ENCODE measurements at regions not wholly inside any gene's neighbourhood (a gene's known extent, or its start where the extent isn't known, plus 50 kb on each side); places are given as distances from the start of the nearest gene placed in this dataset.
A peak's percentile ranks its signal among the peaks of the same experiment; 100 is the strongest.

GRCh38 chr6:169962604-169963469 is 211.4 kb downstream of the ERMARD start:
- DNase-seq: no peak

DNA sequence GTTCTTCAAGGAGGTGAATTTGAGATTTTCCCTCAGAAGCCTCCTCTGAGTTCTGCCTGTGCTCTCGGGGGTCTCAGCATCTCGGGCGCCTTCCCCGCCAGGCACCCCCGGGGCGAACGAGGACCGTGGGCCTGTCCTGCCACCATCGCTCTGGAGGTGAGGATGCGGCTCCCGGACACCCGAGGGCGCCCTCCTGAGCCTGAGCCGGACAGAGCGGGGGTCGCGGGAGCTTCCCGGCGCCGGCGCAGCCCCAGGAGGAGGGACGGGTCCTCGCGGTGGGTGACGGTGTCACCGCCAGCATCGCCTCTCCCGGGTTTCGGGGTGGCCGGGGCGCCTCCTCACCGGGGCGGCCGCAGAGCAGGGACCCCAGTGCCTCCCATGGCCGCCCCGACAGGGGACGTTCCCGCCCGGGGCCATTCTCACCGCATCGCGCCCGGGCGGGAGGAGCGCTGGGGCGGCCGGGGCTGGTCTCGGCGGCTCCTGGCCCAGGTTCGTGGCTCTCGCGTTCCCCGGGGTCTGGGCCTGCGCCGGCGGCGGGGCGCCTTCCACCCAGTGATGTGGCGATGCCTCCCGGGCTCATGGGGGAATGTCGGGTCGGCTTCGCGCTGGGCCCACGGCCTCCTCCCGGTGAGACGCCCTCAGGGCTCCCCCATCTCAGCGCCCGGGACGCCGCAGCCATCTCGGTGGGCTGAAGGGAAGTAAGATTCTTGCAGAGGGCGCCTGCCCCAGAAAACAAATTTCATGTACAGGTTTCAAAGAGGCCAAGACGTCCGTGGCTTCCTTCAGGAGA is 210.5 kb downstream of the ERMARD start:
- DNase-seq: peak; percentile 18

- DNase-seq: no peak
Observed at GRCh38 chr6:169960886-169961611, 209.6 kb downstream of the ERMARD start.

DNA sequence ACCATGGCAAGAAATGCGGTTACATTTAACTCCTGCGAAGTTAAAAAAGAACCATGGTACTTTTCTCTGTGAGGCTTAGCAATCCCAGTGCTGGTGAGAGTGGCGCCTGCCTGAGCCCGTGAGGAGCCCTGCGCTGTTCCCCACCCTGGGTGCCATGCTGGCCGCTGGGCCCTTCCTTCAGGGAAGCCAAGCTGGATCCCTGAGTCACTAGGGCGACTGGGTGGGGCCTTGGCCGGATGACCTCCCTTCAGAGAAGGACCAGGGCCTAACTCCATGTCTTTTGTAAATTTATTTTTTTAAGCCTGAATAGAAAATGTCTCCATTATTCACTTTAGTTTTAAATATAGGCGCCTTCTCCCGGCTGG is 209.1 kb downstream of the ERMARD start:
- DNase-seq: no peak

DNA sequence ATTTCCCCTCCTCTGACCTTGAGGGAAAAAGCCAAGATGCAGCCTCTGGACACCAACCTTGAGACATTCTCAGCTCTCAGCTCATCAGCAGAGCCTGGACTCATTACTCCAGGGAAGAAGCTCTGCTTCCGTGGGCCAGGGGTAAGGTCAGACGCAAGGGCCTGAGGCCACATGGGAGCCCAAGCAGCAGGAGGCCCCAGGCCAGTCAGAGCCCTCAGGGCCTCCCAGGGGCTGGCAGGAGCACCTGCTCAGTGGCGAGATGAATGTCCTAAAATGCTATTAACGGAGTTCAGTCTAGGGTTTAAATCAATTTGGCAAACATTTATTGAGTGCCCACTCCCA is 208.6 kb downstream of the ERMARD start:
- DNase-seq: no peak

DNA sequence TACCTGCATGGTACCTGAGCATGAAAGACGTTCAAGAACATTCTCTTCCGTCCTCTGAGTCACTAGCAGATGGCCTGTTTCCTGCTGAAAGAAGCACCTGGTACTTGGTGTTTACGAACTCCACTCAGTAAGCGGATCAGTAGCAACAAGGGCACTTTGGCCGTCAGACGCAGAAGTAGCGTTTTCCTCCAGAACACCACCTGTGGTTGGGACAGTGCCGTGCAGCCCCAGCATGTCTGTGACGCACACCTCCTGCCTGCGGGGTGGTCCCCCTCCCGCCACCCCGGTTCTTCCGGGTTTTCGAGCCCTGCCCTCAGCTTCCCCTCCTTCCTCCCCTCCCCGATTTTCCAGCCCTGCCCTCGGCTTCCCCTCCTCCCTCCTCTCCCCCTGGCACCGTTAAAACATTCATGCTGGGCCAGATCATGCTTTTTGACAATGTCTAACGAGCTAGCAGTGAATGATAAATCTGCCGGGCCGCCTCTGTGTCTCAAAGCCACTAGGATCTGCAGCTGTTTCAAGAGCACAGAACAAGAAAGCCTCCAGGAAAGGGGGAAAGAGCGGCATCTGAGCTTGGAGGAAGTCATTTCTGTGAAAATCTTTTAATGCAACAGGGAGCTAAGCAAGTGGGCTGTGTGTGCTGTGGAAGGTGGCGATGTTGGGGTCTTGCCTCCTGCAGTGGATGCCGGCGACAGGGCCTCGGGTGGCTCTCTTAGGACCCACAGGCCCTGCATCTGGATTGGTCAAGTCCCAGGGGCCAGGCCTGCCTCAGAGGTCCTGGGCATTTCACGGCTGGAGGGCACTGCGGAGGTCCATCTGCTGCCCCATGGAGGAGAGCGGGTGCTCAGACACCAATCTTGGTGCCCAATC is 207.9 kb downstream of the ERMARD start:
- no peak for DNase-seq

- no peak for DNase-seq
Observed at GRCh38 chr6:169958510-169958909, 207.1 kb downstream of the ERMARD start.

- DNase-seq: no peak
Observed at GRCh38 chr6:169957351-169957963, 206.0 kb downstream of the ERMARD start.

- no peak for DNase-seq
Observed at GRCh38 chr6:169956580-169956979, 205.2 kb downstream of the ERMARD start.

GRCh38 chr6:169955731-169956437 is 204.5 kb downstream of the ERMARD start:
- DNase-seq: no peak

DNA sequence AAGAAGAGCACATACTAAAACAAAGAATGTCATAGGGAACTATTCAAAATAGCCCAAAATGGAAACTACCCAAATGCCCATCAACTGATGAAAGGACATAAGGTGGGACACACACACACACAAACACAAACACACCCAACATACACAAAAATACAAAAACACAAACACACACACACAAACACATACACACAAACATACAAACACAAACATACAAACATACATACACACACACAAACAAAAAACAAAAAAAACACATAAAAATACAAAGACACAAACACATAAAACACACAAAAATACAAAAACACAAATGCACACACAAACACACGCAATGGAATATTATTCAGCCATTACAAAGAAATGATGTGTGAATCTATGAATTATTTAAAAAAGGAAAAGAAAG is 203.6 kb downstream of the ERMARD start:
- no peak for DNase-seq

GRCh38 chr6:169953686-169954085 is 202.3 kb downstream of the ERMARD start:
- DNase-seq: no peak

GRCh38 chr6:169950558-169950957 is 199.1 kb downstream of the ERMARD start:
- DNase-seq: no peak

DNA sequence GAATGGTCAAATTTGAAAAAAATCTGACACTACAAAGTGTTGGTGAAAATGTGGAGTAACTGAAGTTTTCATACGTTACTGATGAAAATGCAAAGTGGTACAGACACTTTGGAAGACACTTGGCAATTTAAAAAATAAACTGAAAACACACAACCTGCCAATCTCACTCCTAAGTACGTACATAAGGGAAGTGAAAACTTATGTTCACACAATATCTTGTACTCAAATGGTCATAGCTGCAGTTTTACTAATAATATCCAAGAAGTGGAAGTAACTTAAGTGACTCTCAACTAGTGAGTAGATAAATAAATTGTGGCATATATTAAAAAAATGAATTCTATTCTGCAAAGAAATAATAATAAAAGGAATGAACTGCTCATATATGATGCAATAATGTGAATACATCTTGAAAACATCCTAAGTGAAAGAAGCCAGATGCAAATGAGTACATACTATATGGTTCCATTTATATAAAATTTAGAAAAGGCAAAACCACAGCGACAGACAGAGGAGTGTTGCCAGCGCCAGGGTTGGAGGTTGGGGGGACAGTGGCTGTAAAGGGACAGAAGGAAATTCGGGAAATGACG is 198.2 kb downstream of the ERMARD start:
- DNase-seq: peak; percentile 4

DNA sequence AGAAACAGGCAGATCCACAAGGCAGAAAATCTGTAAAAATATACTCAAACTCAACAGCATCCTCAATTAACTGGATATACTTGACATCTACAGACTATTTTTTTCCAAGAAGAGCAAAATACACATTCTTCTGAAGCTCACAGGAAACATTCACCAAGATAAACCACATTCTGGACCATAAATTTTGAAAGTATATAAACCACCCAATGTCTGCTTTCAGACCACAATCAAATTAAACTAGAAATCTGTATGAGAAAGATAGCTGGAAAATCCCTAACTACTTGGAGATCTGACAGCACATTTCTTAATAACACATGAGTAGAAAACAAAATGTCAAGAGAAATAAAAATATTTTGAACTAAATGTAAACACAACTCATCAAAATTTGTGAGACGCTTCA is 195.5 kb downstream of the ERMARD start:
- DNase-seq: no peak

DNA sequence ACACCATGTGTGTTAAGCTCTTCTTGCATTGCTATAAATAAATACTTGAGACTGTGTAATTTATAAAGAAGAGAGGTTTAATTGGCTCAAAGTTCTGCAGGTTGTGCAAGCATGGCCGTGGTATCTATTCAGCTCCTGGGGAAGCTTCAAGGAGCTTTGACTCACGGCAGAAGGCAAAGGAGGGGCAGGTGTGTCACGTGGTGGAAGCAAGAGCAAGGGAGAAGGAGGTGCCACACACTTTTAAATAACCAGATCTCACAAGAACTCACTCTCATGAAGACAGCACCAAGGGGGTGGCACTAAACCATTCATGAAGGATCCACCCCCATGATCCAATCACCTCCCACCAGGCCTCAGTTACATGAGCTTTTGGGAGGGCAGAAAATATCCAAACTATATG is 193.7 kb downstream of the ERMARD start:
- DNase-seq: no peak

DNA sequence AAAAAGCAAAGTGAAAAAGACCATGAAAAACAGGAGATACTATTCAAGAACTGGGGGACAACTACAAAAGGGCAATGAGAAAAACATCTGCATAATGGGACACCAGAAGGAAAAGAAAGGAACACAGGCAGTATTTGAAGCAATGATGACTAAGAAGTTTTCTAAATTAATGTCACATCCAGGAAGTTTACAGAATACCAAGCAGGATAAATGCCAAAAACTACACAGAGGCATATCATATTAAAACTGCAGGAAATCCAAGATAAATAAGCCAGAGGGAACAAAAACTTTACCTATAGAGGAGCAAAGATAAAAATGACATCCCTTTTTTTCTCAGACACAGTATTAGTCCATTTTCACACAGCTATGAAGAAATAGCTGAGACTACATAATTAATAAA is 193.0 kb downstream of the ERMARD start:
- DNase-seq: no peak

- no peak for DNase-seq
Observed at GRCh38 chr6:169944061-169944337, 192.6 kb downstream of the ERMARD start.

DNA sequence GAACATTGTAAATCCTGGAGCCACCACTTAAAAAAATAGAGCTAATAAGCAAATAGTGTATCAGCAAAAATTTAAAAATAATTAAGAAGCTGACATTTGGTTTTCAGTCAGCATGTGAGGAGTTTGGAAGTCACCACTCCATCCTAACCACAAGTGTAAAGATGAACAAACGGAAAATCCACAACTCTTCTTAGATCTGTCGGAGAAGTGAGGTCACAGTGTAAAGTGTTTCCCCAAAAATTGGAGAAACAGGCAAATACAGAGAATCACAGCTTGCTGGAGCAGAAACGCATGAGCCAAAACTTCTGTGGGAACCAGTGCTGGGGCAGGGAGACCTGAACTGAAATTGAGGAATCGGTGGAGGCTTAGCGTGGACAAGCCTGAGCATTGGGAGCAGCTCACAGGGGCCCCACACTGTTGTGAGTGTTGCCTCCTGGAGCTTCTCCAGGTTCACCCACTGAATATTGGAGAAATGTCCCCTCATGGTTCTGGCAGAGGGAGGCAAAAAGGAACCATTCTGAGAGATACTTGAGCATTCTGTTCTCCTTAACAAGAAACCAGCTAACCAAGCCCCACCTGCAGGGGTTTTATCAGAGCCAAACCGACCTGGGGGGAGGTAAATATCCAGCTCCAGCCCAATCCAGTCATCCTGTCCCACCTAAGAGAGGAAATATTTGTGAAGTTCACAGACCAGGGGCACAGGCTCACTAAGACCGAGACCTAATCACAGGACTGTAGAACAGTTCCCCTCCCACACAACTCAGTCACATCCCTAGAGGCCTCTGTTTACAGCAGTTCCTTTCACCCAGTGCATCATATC is 192.0 kb downstream of the ERMARD start:
- no peak for DNase-seq

GRCh38 chr6:169942173-169942572 is 190.8 kb downstream of the ERMARD start:
- DNase-seq: no peak

Data from fibroblast of skin of abdomen (primary cell).